ENCODE measurements at regions not wholly inside any gene's neighbourhood (a gene's known extent, or its start where the extent isn't known, plus 50 kb on each side); places are given as distances from the start of the nearest gene placed in this dataset.
A peak's percentile ranks its signal among the peaks of the same experiment; 100 is the strongest.

DNA sequence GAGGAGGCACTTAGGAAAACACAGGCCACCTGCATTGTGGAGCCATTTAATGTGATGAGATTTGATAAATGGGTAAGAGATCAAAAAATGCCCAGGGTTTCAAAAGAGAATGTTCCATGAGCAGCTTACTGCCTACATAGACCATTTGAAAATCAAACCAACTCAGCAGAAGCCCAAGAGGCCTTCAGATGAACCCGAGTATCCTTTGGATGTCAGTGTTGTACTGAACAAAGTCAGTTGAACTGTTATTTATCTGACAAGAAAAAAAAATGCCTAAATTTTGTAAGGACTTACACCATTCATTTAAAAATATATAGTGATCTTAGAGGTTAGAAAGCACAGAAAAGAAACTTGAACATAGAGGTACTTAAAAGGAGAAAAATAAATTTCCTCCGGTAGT, 381.7 kb downstream of the ZFHX3 start:
- no peaks in the 10 kb centered on the region for H3K9me3 ChIP-seq
- H3K27me3 ChIP-seq = no peaks in the 10 kb centered on the region
- no peak overlapping the region for H3K4me3 ChIP-seq
- no peak overlapping the region for H3K27ac ChIP-seq
- TF ChIP-seq, protein P1, sequence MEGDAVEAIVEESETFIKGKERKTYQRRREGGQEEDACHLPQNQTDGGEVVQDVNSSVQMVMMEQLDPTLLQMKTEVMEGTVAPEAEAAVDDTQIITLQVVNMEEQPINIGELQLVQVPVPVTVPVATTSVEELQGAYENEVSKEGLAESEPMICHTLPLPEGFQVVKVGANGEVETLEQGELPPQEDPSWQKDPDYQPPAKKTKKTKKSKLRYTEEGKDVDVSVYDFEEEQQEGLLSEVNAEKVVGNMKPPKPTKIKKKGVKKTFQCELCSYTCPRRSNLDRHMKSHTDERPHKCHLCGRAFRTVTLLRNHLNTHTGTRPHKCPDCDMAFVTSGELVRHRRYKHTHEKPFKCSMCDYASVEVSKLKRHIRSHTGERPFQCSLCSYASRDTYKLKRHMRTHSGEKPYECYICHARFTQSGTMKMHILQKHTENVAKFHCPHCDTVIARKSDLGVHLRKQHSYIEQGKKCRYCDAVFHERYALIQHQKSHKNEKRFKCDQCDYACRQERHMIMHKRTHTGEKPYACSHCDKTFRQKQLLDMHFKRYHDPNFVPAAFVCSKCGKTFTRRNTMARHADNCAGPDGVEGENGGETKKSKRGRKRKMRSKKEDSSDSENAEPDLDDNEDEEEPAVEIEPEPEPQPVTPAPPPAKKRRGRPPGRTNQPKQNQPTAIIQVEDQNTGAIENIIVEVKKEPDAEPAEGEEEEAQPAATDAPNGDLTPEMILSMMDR (IDR thresholded peaks at IDR 0.05) = no peak
- TF ChIP-seq POLR2A (IDR thresholded peaks at IDR 0.05) = no peak
- DNase-seq = no peak
- H3K4me1 ChIP-seq = peaks cover 0 to 4% (median 0%) of the 10 kb centered on the region in 4 donors
- no peaks in the 10 kb centered on the region for H3K36me3 ChIP-seq

DNA sequence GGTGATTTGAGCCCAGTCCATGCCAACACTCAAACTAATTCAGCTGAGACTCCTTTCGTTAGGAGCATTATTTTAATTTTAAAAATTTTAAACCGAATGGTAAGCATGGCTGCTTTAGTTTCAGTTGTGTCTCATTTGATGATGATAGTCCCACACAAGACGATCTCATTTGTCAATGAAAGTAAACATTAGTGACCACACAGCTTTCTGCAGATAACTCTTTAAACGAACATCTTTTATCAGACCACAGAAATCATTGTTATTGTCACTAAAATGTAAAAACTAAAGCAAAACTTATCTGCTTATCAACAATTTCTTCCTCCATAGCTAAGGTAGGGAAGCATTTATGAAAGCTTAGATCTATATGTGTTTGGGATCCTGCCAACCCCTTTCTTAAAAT, 382.2 kb downstream of the ZFHX3 start:
- DNase-seq = no peak
- TF ChIP-seq, protein P1 (IDR thresholded peaks at IDR 0.05) = no peak
- TF ChIP-seq POLR2A (IDR thresholded peaks at IDR 0.05) = no peak
- Histone ChIP-seq H3K36me3 (no peaks in the 10 kb centered on the region), H3K27me3 (no peaks in the 10 kb centered on the region), H3K4me1 (peaks cover 0 to 4% (median 0%) of the 10 kb centered on the region in 4 donors), H3K4me3 (peak overlapping the region in 3 of 4 donors; percentile 72 to 73 (median 73)), H3K9me3 (no peaks in the 10 kb centered on the region), H3K27ac (no peak overlapping the region)

DNA sequence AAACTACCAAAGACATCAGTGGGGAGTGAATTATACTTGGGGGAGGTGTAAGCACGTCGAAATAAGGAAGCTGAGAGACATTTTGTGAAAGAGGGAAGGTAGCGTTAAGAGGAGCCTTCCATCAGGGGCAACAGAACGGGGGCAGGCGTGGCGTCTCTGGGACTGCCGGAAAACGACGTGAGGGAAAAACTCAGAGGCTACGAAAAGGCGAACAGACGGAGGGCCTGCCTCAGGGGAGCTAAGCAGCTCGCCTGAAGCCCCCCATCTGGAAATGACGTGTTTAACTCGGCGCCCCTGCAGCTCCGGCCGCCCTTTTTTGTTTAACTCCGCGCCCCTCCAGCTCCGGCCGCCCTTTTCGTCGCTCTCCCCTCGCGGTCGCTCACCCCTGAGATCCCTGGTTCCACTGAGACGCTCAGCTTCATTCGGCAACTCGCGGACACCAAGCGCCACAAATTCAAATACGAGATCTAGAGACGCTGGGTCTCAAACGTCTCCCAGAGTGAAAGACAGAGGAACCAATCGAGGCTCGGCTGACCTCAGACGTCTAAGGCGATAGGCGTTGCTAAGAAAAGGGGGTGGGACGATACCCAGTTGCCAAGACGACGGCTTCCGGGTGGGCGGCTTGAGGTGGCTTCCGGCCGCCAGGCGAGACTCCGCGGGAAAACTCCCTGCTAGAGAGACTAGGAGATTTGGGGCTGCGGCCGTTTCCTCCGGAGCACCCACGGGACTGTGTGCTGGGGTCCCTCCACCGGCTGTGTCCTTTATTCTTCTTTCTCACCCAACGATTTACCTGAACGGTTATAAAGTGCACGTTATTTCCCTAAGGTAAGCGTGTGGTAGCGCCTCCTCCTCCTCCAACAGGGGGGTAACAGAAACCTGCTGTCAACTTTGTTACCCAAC, 383.2 kb downstream of the ZFHX3 start:
- no peaks in the 10 kb centered on the region for H3K27me3 ChIP-seq

DNA sequence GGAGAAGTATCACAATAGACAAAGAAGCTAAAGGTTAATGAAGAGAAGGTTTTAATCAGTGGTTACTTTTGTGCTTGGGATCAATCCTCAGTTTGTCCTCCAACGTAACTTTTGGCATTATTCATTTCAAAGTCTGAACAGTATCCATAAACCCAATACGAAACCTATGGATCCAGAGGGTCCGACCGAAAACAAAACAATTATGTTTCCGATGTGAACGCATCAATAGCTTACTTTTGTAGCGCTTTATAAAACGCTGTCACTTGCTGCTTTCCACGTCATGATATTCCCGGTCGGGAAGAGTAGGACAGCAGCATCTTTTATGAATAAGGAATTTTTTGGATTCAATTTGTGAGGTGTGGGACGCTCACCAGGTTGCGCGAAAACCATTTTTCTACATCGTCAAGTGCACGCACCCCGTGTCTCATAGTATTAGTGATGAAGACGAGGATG, 383.8 kb downstream of the ZFHX3 start:
- peaks cover 0 to 4% (median 0%) of the 10 kb centered on the region in 4 donors for H3K4me1 ChIP-seq
- no peaks in the 10 kb centered on the region for H3K36me3 ChIP-seq
- H3K4me3 ChIP-seq = peak overlapping the region; percentile 72 to 79 (median 73)
- H3K27me3 ChIP-seq = no peaks in the 10 kb centered on the region
- no peaks in the 10 kb centered on the region for H3K9me3 ChIP-seq
- no peak overlapping the region for H3K27ac ChIP-seq
- DNase-seq = no peak
- TF ChIP-seq, protein P1 (IDR thresholded peaks at IDR 0.05) = no peak
- TF ChIP-seq POLR2A (IDR thresholded peaks at IDR 0.05) = no peak

More for the DNA sequence above, 383.2 kb downstream of the ZFHX3 start:
- H3K9me3 ChIP-seq = no peaks in the 10 kb centered on the region
- peak overlapping the region in 2 of 4 donors; percentile 54 to 56 for H3K27ac ChIP-seq
- no peaks in the 10 kb centered on the region for H3K36me3 ChIP-seq
- peak; percentile 92 to 99 (median 93) for DNase-seq
- H3K4me3 ChIP-seq = peak overlapping the region; percentile 72 to 79 (median 73)
- TF ChIP-seq POLR2A (IDR thresholded peaks at IDR 0.05) = peak in 1 of 2 donors; percentile 8
- TF ChIP-seq, protein P1 (IDR thresholded peaks at IDR 0.05) = peak in 1 of 6 experiments; percentile 16
- H3K4me1 ChIP-seq = peaks cover 0 to 4% (median 0%) of the 10 kb centered on the region in 4 donors

- DNase-seq = no peak
- no peak for TF ChIP-seq POLR2A (IDR thresholded peaks at IDR 0.05)
- TF ChIP-seq, protein P1 (IDR thresholded peaks at IDR 0.05) = no peak
- Histone ChIP-seq H3K27me3 (no peaks in the 10 kb centered on the region), H3K4me3 (no peak overlapping the region), H3K9me3 (no peaks in the 10 kb centered on the region), H3K27ac (no peak overlapping the region), H3K4me1 (peaks cover 0 to 4% (median 0%) of the 10 kb centered on the region in 4 donors), H3K36me3 (no peaks in the 10 kb centered on the region)
These were observed 388.8 kb downstream of the ZFHX3 start for GRCh38 chr16:72658888-72659717.
